ENCODE measurements at regions not wholly inside any gene's neighbourhood (a gene's known extent, or its start where the extent isn't known, plus 50 kb on each side); places are given as distances from the start of the nearest gene placed in this dataset.

GRCh38 chr5:18037718-18038117, 403.5 kb downstream of the TAF11L14 start:
- Histone ChIP-seq H3K27me3 (ENCODE audit: control insufficient read depth, insufficient read depth, low read length) (no peaks in the 10 kb centered on the region), H3K4me3 (ENCODE audit: low read depth, low read length) (no peak overlapping the region), H3K36me3 (ENCODE audit: control insufficient read depth, insufficient read depth, low read length) (no peaks in the 10 kb centered on the region)
- TF ChIP-seq, protein P1, sequence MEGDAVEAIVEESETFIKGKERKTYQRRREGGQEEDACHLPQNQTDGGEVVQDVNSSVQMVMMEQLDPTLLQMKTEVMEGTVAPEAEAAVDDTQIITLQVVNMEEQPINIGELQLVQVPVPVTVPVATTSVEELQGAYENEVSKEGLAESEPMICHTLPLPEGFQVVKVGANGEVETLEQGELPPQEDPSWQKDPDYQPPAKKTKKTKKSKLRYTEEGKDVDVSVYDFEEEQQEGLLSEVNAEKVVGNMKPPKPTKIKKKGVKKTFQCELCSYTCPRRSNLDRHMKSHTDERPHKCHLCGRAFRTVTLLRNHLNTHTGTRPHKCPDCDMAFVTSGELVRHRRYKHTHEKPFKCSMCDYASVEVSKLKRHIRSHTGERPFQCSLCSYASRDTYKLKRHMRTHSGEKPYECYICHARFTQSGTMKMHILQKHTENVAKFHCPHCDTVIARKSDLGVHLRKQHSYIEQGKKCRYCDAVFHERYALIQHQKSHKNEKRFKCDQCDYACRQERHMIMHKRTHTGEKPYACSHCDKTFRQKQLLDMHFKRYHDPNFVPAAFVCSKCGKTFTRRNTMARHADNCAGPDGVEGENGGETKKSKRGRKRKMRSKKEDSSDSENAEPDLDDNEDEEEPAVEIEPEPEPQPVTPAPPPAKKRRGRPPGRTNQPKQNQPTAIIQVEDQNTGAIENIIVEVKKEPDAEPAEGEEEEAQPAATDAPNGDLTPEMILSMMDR (IDR thresholded peaks at IDR 0.05; ENCODE audit: insufficient read depth, low read length, poor library complexity, severe bottlenecking) = no peak
- DNase-seq (ENCODE audit: low read depth) = no peak

DNA sequence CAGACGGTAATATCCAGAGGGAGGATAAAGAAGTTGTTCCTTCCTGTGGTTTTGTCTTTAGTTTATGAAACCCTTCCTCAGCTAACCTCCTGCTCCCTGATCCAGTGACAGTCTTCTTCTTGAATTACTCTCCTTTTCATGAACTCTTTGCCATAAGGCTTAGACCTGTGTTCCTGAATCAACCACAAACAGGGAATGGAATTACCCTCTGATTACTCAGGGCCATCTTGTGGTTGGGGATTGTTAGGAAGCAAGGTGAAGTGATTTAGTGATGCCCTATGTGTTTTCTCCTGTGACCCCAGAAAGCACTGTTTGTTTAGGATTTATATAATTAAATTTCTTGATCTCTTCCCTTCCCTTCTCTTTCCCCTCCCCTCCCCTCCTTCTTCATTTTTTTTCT, 409.1 kb downstream of the TAF11L14 start:
- no peaks in the 10 kb centered on the region for H3K36me3 ChIP-seq (ENCODE audit: control insufficient read depth, insufficient read depth, low read length)
- TF ChIP-seq, protein P1 (IDR thresholded peaks at IDR 0.05; ENCODE audit: insufficient read depth, low read length, poor library complexity, severe bottlenecking) = no peak
- H3K4me3 ChIP-seq (ENCODE audit: low read depth, low read length) = no peak overlapping the region
- H3K27me3 ChIP-seq (ENCODE audit: control insufficient read depth, insufficient read depth, low read length) = no peaks in the 10 kb centered on the region
- DNase-seq (ENCODE audit: low read depth) = no peak

GRCh38 chr5:18048449-18048848, 414.2 kb downstream of the TAF11L14 start:
- Histone ChIP-seq H3K4me3 (ENCODE audit: low read depth, low read length) (no peak overlapping the region), H3K27me3 (ENCODE audit: control insufficient read depth, insufficient read depth, low read length) (no peaks in the 10 kb centered on the region), H3K36me3 (ENCODE audit: control insufficient read depth, insufficient read depth, low read length) (no peaks in the 10 kb centered on the region)
- TF ChIP-seq, protein P1 (IDR thresholded peaks at IDR 0.05; ENCODE audit: insufficient read depth, low read length, poor library complexity, severe bottlenecking) = no peak
- DNase-seq (ENCODE audit: low read depth) = no peak

- DNase-seq (ENCODE audit: low read depth) = no peak
- no peak overlapping the region for H3K4me3 ChIP-seq (ENCODE audit: low read depth, low read length)
- H3K27me3 ChIP-seq (ENCODE audit: control insufficient read depth, insufficient read depth, low read length) = no peaks in the 10 kb centered on the region
- TF ChIP-seq, protein P1 (IDR thresholded peaks at IDR 0.05; ENCODE audit: insufficient read depth, low read length, poor library complexity, severe bottlenecking) = no peak
- H3K36me3 ChIP-seq (ENCODE audit: control insufficient read depth, insufficient read depth, low read length) = no peaks in the 10 kb centered on the region
Observed at GRCh38 chr5:18050345-18050744, 416.1 kb downstream of the TAF11L14 start.

DNA sequence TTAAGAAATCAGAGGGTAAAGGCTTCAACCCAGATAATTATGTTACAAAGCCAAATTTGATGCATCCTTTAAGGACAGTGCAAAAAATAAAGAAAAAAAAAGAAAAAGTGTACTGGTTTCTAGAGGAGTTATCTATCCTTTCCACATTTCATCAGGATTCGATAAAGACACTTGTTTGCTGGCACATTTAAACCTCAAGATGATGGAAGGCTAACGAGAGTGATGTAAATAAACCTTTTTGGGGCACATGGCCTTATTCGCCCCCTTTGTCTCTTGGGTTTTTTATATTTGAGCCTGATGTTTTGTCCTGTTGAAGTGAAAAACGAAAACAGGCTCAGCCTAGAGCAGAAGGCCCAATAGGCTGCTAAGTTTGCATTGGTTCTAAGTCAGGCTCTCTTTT, 416.5 kb downstream of the TAF11L14 start:
- H3K4me3 ChIP-seq (ENCODE audit: low read depth, low read length) = no peak overlapping the region
- H3K27me3 ChIP-seq (ENCODE audit: control insufficient read depth, insufficient read depth, low read length) = no peaks in the 10 kb centered on the region
- no peak for DNase-seq (ENCODE audit: low read depth)
- TF ChIP-seq, protein P1 (IDR thresholded peaks at IDR 0.05; ENCODE audit: insufficient read depth, low read length, poor library complexity, severe bottlenecking) = no peak
- no peaks in the 10 kb centered on the region for H3K36me3 ChIP-seq (ENCODE audit: control insufficient read depth, insufficient read depth, low read length)

DNA sequence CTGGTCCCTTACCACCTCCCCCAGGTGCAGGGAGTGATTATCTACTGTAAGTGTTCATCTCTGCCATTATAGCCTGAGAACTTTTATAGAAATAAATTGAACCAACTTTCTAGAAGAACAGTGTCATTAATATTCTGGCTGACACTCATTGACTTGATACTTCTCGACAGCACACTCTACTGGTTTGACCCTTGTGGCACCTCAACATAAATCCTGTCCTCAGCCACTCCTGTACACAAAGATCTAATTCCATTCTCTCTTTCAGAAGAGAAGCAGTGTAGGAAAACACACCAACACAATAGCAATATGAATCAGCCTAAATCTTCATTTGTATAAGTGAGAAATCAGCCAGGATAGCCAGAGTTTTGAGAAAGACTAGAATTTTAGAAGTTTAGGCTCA, 417.7 kb downstream of the TAF11L14 start:
- no peaks in the 10 kb centered on the region for H3K27me3 ChIP-seq (ENCODE audit: control insufficient read depth, insufficient read depth, low read length)
- no peak overlapping the region for H3K4me3 ChIP-seq (ENCODE audit: low read depth, low read length)
- DNase-seq (ENCODE audit: low read depth) = no peak
- no peaks in the 10 kb centered on the region for H3K36me3 ChIP-seq (ENCODE audit: control insufficient read depth, insufficient read depth, low read length)
- TF ChIP-seq, protein P1 (IDR thresholded peaks at IDR 0.05; ENCODE audit: insufficient read depth, low read length, poor library complexity, severe bottlenecking) = no peak

All from kidney epithelial cell (primary cell).